ENCODE measurements at regions not wholly inside any gene's neighbourhood (a gene's known extent, or its start where the extent isn't known, plus 50 kb on each side); places are given as distances from the start of the nearest gene placed in this dataset.

- Histone ChIP-seq H3K9ac (no peak overlapping the region), H3K27me3 (replicated peaks; ENCODE audit: insufficient read depth) (no peaks in the 10 kb centered on the region), H3K9me2 (ENCODE audit: insufficient read depth) (no peaks in the 10 kb centered on the region)
Observed at GRCh38 chr7:125971656-125972055, 1042.0 kb upstream of the POT1 start.

GRCh38 chr7:125966278-125967048, 1036.8 kb upstream of the POT1 start:
- no peak overlapping the region for H3K4me2 ChIP-seq (ENCODE audit: unreplicated experiment)
- H3K9me2 ChIP-seq (ENCODE audit: insufficient read depth) = no peaks in the 10 kb centered on the region
- no peaks in the 10 kb centered on the region for H3F3A ChIP-seq (ENCODE audit: insufficient read depth)
- DNase-seq = no peak
- in situ Hi-C loops (cut with MboI) = no loop called here
- no peaks in the 10 kb centered on the region for H3K4me1 ChIP-seq (ENCODE audit: insufficient read depth)
- H2AFZ ChIP-seq = no peak overlapping the region
- TF ChIP-seq EZH2 (IDR thresholded peaks at IDR 0.05; ENCODE audit: insufficient read depth, poor library complexity, severe bottlenecking) = no peak
- no peak for TF ChIP-seq EZH2phosphoT487 (IDR thresholded peaks at IDR 0.05; ENCODE audit: insufficient read depth, low read depth)
- H4K20me1 ChIP-seq (ENCODE audit: insufficient read depth) = no peaks in the 10 kb centered on the region
- no peaks in the 10 kb centered on the region for H3K79me2 ChIP-seq (ENCODE audit: insufficient read depth)
- H3K36me3 ChIP-seq (ENCODE audit: low read depth) = no peaks in the 10 kb centered on the region
- WGBS, 2 experiments (ENCODE audit: low coverage in 1 of 2, low lambda C conversion rate in 2 of 2, missing lambda C conversion rate in 2 of 2) = 8 to 17% methylated on average over 1 of the region's 1 CpG
- H3K4me3 ChIP-seq = no peak overlapping the region
- H3K9ac ChIP-seq = no peak overlapping the region
- H3K9me3 ChIP-seq (ENCODE audit: low read depth) = peaks cover 7% of the 10 kb centered on the region
- H3K27ac ChIP-seq = no peak overlapping the region
- no peaks in the 10 kb centered on the region for H3K27me3 ChIP-seq (replicated peaks; ENCODE audit: insufficient read depth)

More at GRCh38 chr7:125971656-125972055, 1042.0 kb upstream of the POT1 start:
- WGBS, 2 experiments (ENCODE audit: low coverage in 1 of 2, low lambda C conversion rate in 2 of 2, missing lambda C conversion rate in 2 of 2) = 2 to 4% methylated on average over 2 of the region's 2 CpGs
- no peaks in the 10 kb centered on the region for H3K36me3 ChIP-seq (ENCODE audit: low read depth)
- H3K9me3 ChIP-seq (ENCODE audit: low read depth) = peaks cover 7% of the 10 kb centered on the region
- no peak overlapping the region for H2AFZ ChIP-seq
- H3K4me2 ChIP-seq (ENCODE audit: unreplicated experiment) = no peak overlapping the region
- no peaks in the 10 kb centered on the region for H3K79me2 ChIP-seq (ENCODE audit: insufficient read depth)
- H3F3A ChIP-seq (ENCODE audit: insufficient read depth) = no peaks in the 10 kb centered on the region
- H3K27ac ChIP-seq = no peak overlapping the region
- no peak for TF ChIP-seq EZH2 (IDR thresholded peaks at IDR 0.05; ENCODE audit: insufficient read depth, poor library complexity, severe bottlenecking)
- no peak for TF ChIP-seq EZH2phosphoT487 (IDR thresholded peaks at IDR 0.05; ENCODE audit: insufficient read depth, low read depth)
- H4K20me1 ChIP-seq (ENCODE audit: insufficient read depth) = no peaks in the 10 kb centered on the region
- no peak for DNase-seq
- no peak overlapping the region for H3K4me3 ChIP-seq
- in situ Hi-C loops (cut with MboI) = no loop called here
- H3K4me1 ChIP-seq (ENCODE audit: insufficient read depth) = no peaks in the 10 kb centered on the region

GRCh38 chr7:125934955-125935354, 1005.3 kb upstream of the POT1 start:
- no peaks in the 10 kb centered on the region for H3K79me2 ChIP-seq (ENCODE audit: insufficient read depth)
- H3K9ac ChIP-seq = no peak overlapping the region
- H3K9me2 ChIP-seq (ENCODE audit: insufficient read depth) = no peaks in the 10 kb centered on the region
- no peaks in the 10 kb centered on the region for H4K20me1 ChIP-seq (ENCODE audit: insufficient read depth)
- H3K4me2 ChIP-seq (ENCODE audit: unreplicated experiment) = no peak overlapping the region
- TF ChIP-seq EZH2phosphoT487 (IDR thresholded peaks at IDR 0.05; ENCODE audit: insufficient read depth, low read depth) (no peak), EZH2 (IDR thresholded peaks at IDR 0.05; ENCODE audit: insufficient read depth, poor library complexity, severe bottlenecking) (no peak)
- in situ Hi-C loops (cut with MboI) = no loop called here
- 4 to 5% methylated on average over 1 of the region's 1 CpG for WGBS, 2 experiments (ENCODE audit: low coverage in 1 of 2, low lambda C conversion rate in 2 of 2, missing lambda C conversion rate in 2 of 2)
- no peaks in the 10 kb centered on the region for H3K9me3 ChIP-seq (ENCODE audit: low read depth)
- H3K4me1 ChIP-seq (ENCODE audit: insufficient read depth) = no peaks in the 10 kb centered on the region
- no peak for DNase-seq
- H3K27ac ChIP-seq = no peak overlapping the region
- H3K27me3 ChIP-seq (replicated peaks; ENCODE audit: insufficient read depth) = no peaks in the 10 kb centered on the region
- H3K4me3 ChIP-seq = no peak overlapping the region
- H3K36me3 ChIP-seq (ENCODE audit: low read depth) = no peaks in the 10 kb centered on the region
- no peak overlapping the region for H2AFZ ChIP-seq
- H3F3A ChIP-seq (ENCODE audit: insufficient read depth) = no peaks in the 10 kb centered on the region

GRCh38 chr7:125934539-125934938, 1004.9 kb upstream of the POT1 start:
- Histone ChIP-seq H3K27ac (no peak overlapping the region), H3K4me2 (ENCODE audit: unreplicated experiment) (no peak overlapping the region), H3K4me3 (no peak overlapping the region), H3F3A (ENCODE audit: insufficient read depth) (no peaks in the 10 kb centered on the region), H2AFZ (no peak overlapping the region), H4K20me1 (ENCODE audit: insufficient read depth) (no peaks in the 10 kb centered on the region), H3K9ac (no peak overlapping the region), H3K79me2 (ENCODE audit: insufficient read depth) (no peaks in the 10 kb centered on the region), H3K27me3 (replicated peaks; ENCODE audit: insufficient read depth) (no peaks in the 10 kb centered on the region), H3K9me2 (ENCODE audit: insufficient read depth) (no peaks in the 10 kb centered on the region), H3K4me1 (ENCODE audit: insufficient read depth) (no peaks in the 10 kb centered on the region), H3K9me3 (ENCODE audit: low read depth) (no peaks in the 10 kb centered on the region), H3K36me3 (ENCODE audit: low read depth) (no peaks in the 10 kb centered on the region)
- TF ChIP-seq EZH2phosphoT487 (IDR thresholded peaks at IDR 0.05; ENCODE audit: insufficient read depth, low read depth) (no peak), EZH2 (IDR thresholded peaks at IDR 0.05; ENCODE audit: insufficient read depth, poor library complexity, severe bottlenecking) (no peak)
- no peak for DNase-seq
- in situ Hi-C loops (cut with MboI) = no loop called here
- 1 to 3% methylated on average over 2 of the region's 2 CpGs for WGBS, 2 experiments (ENCODE audit: low coverage in 1 of 2, low lambda C conversion rate in 2 of 2, missing lambda C conversion rate in 2 of 2)
